ENCODE measurements at regions not wholly inside any gene's neighbourhood (a gene's known extent, or its start where the extent isn't known, plus 50 kb on each side); places are given as distances from the start of the nearest gene placed in this dataset.

DNA sequence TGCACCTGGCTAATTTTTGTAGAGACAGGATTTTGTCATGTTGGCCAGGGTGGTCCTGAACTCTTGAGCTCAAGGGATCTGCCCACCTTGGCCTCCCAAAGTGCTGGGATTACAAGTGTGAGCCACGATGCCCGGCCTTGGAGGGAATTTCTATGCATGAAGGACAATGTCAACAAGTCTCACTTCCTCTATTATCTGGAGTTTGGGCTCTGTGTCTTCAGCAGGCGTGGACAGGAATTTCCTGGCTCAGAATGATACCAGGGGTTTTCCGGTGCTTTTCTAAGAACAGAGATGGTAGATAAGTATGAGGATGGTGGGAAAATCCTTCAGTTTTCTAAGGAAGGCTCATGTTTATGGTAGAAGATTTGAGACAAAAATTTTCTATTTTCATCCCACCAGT lies 75.0 kb upstream of the CCDC60 start:
- no peak for DNase-seq
- Mint-ChIP-seq H3K4me3 (no peak overlapping the region), H3K4me1 (no peaks in the 10 kb centered on the region), H3K9me3 (peaks cover 0 to 22% (median 10%) of the 10 kb centered on the region in 8 donors), H3K36me3 (no peaks in the 10 kb centered on the region), H3K27ac (no peak overlapping the region), H3K27me3 (peaks cover 0 to 8% of the 10 kb centered on the region in 2 donors)
- ChIA-PET CTCF (ENCODE audit: partially characterized antibody) (no interaction called here), POLR2A (ENCODE audit: partially characterized antibody) (no interaction called here)
- Histone ChIP-seq H3K4me3 (ENCODE audit: low read length in 2 of 2) (no peak overlapping the region), H3K27me3 (ENCODE audit: insufficient read depth, low read length) (no peaks in the 10 kb centered on the region), H3K27ac (ENCODE audit: low read depth, low read length) (no peak overlapping the region), H3K9me3 (ENCODE audit: control insufficient read depth in 1 of 2, low read length in 2 of 2) (no peaks in the 10 kb centered on the region), H3K36me3 (ENCODE audit: insufficient read depth, low read length) (no peaks in the 10 kb centered on the region), H3K4me1 (ENCODE audit: insufficient read depth, low read length) (no peaks in the 10 kb centered on the region)
- intact Hi-C loops (cut with micrococcal nuclease): no loop called here

DNA sequence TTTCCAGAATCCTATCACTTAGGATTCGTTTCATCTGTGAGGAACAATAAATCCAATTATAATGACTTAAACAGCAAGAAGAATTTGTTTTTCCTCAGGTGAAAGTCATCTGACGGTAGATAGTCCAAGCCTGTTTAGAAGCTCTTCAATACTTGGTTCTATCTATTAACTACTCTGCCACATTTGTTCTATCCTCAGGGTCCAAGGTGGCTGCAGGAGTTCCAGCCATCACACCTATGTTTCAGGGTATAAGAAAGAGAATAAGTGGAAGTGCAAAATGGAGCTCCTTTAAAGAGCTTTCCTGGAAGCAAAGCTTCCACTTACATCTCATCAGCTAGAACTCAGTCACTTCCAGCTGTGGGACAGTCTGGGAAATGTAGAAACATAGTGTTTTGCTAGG lies 72.1 kb upstream of the CCDC60 start:
- ChIA-PET POLR2A (ENCODE audit: partially characterized antibody) (no interaction called here), CTCF (ENCODE audit: partially characterized antibody) (no interaction called here)
- Histone ChIP-seq H3K9me3 (ENCODE audit: control insufficient read depth in 1 of 2, low read length in 2 of 2) (no peaks in the 10 kb centered on the region), H3K4me3 (ENCODE audit: low read length in 2 of 2) (no peak overlapping the region), H3K27ac (ENCODE audit: low read depth, low read length) (no peak overlapping the region), H3K4me1 (ENCODE audit: insufficient read depth, low read length) (no peaks in the 10 kb centered on the region), H3K36me3 (ENCODE audit: insufficient read depth, low read length) (no peaks in the 10 kb centered on the region), H3K27me3 (ENCODE audit: insufficient read depth, low read length) (no peaks in the 10 kb centered on the region)
- intact Hi-C loops (cut with micrococcal nuclease): no loop called here
- DNase-seq: no peak
- Mint-ChIP-seq H3K9me3 (peaks cover 0 to 28% (median 12%) of the 10 kb centered on the region in 8 donors), H3K4me3 (no peak overlapping the region), H3K4me1 (no peaks in the 10 kb centered on the region), H3K27me3 (peaks cover 2 to 8% of the 10 kb centered on the region in 2 donors), H3K27ac (no peak overlapping the region), H3K36me3 (no peaks in the 10 kb centered on the region)

DNA sequence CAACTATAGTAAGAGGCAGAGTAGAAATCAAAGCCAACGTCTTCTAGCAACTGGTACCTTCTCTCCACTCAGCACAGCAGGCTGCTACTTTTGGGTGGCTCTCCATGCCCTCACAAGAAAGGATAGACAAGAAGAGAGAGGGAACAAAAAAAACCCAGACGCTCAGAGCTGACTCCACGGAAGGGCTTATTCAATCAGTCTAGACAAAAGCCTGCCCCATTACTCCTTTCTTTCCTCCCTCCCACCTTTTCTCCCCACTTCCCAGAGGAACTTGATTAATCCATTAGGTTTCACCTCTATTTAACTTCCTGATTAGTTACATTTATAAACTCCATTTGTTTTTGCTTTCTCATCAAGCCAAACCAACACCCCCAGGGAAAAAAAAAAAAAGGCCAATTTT lies 71.1 kb upstream of the CCDC60 start:
- intact Hi-C loops (cut with micrococcal nuclease): no loop called here
- Histone ChIP-seq H3K9me3 (ENCODE audit: control insufficient read depth in 1 of 2, low read length in 2 of 2) (no peaks in the 10 kb centered on the region), H3K4me1 (ENCODE audit: insufficient read depth, low read length) (no peaks in the 10 kb centered on the region), H3K4me3 (ENCODE audit: low read length in 2 of 2) (no peak overlapping the region), H3K36me3 (ENCODE audit: insufficient read depth, low read length) (no peaks in the 10 kb centered on the region), H3K27ac (ENCODE audit: low read depth, low read length) (no peak overlapping the region), H3K27me3 (ENCODE audit: insufficient read depth, low read length) (no peaks in the 10 kb centered on the region)
- POLR2A ChIA-PET (ENCODE audit: partially characterized antibody): interaction anchor here (0.5 kb wide), 1 partner anchor 34 kb away, joined by 3 read pairs; no protein-coding TSS in a partner anchor
- Mint-ChIP-seq H3K27ac (no peak overlapping the region), H3K4me1 (peaks cover 0 to 1% (median 0%) of the 10 kb centered on the region in 4 donors), H3K27me3 (peaks cover 3 to 8% of the 10 kb centered on the region in 2 donors), H3K36me3 (no peaks in the 10 kb centered on the region), H3K4me3 (no peak overlapping the region), H3K9me3 (peaks cover 3 to 31% (median 14%) of the 10 kb centered on the region in 8 donors)
- CTCF ChIA-PET (ENCODE audit: partially characterized antibody): no interaction called here
- no peak for DNase-seq

DNA sequence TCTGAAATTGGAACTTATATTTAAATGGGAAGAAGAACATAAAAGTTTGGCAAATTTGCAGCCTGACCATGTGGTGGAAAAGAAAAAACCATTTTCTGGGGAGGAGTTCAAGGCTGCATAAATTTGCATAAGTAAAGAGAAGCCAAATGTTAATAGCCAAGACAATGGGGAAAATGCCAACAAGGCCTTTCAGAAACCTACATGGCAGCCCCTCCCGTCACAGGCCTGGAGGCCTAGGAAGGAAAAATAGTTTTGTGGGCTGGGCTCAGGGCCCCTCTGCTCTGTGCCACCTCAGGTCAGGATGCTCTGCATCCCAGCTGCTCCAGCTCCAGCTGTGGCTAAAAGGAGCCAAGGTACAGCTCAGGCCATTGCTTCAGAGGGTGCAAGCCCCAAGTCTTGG lies 67.6 kb upstream of the CCDC60 start:
- no peaks in the 10 kb centered on the region for H3K9me3 ChIP-seq (ENCODE audit: control insufficient read depth in 1 of 2, low read length in 2 of 2)
- peaks cover 3 to 7% of the 10 kb centered on the region in 2 donors for H3K27me3 Mint-ChIP-seq
- H3K27ac ChIP-seq (ENCODE audit: low read depth, low read length): no peak overlapping the region
- H3K36me3 ChIP-seq (ENCODE audit: insufficient read depth, low read length): no peaks in the 10 kb centered on the region
- no peaks in the 10 kb centered on the region for H3K4me1 ChIP-seq (ENCODE audit: insufficient read depth, low read length)
- peaks cover 0 to 3% of the 10 kb centered on the region in 2 donors for H3K36me3 Mint-ChIP-seq
- no peak overlapping the region for H3K4me3 ChIP-seq (ENCODE audit: low read length in 2 of 2)
- H3K27ac Mint-ChIP-seq: no peak overlapping the region
- peaks cover 7 to 41% (median 20%) of the 10 kb centered on the region in 8 donors for H3K9me3 Mint-ChIP-seq
- CTCF ChIA-PET (ENCODE audit: partially characterized antibody): no interaction called here
- POLR2A ChIA-PET (ENCODE audit: partially characterized antibody): no interaction called here
- peaks cover 0 to 1% (median 0%) of the 10 kb centered on the region in 4 donors for H3K4me1 Mint-ChIP-seq
- H3K4me3 Mint-ChIP-seq: no peak overlapping the region
- no peaks in the 10 kb centered on the region for H3K27me3 ChIP-seq (ENCODE audit: insufficient read depth, low read length)
- no peak for DNase-seq
- intact Hi-C loops (cut with micrococcal nuclease): no loop called here

DNA sequence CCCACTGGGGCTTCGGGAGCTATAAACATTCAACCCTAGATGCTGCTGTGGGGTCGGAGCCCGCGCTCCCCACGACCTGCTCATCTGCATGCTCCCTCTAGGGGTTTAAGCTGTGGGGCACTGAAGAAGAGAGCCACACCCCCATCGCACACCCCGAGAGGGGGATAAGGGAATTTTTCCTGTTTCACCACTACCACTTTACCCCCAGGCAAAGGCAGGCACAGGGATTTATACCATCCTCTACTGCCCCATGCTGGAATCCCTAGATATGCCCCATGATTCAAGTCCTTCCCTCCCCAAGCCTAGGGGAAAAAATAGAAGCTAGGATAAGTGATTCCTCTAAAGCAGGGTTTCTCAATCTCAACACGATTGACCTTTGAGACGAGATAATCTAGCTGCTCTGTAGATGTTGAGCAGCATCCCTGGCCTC lies 59.9 kb upstream of the CCDC60 start:
- H3K4me1 ChIP-seq (ENCODE audit: insufficient read depth, low read length): no peaks in the 10 kb centered on the region
- peaks cover 3 to 12% (median 8%) of the 10 kb centered on the region in 8 donors for H3K9me3 Mint-ChIP-seq
- H3K27me3 Mint-ChIP-seq: peaks cover 0 to 7% of the 10 kb centered on the region in 2 donors
- ChIA-PET POLR2A (ENCODE audit: partially characterized antibody) (no interaction called here), CTCF (ENCODE audit: partially characterized antibody) (no interaction called here)
- no peak overlapping the region for H3K4me3 ChIP-seq (ENCODE audit: low read length in 2 of 2)
- DNase-seq: no peak
- H3K4me3 Mint-ChIP-seq: no peak overlapping the region
- H3K27ac Mint-ChIP-seq: no peak overlapping the region
- H3K27me3 ChIP-seq (ENCODE audit: insufficient read depth, low read length): no peaks in the 10 kb centered on the region
- no peaks in the 10 kb centered on the region for H3K36me3 ChIP-seq (ENCODE audit: insufficient read depth, low read length)
- H3K4me1 Mint-ChIP-seq: no peaks in the 10 kb centered on the region
- intact Hi-C loops (cut with micrococcal nuclease): no loop called here
- H3K9me3 ChIP-seq (ENCODE audit: control insufficient read depth in 1 of 2, low read length in 2 of 2): no peaks in the 10 kb centered on the region
- no peaks in the 10 kb centered on the region for H3K36me3 Mint-ChIP-seq
- H3K27ac ChIP-seq (ENCODE audit: low read depth, low read length): no peak overlapping the region

DNA sequence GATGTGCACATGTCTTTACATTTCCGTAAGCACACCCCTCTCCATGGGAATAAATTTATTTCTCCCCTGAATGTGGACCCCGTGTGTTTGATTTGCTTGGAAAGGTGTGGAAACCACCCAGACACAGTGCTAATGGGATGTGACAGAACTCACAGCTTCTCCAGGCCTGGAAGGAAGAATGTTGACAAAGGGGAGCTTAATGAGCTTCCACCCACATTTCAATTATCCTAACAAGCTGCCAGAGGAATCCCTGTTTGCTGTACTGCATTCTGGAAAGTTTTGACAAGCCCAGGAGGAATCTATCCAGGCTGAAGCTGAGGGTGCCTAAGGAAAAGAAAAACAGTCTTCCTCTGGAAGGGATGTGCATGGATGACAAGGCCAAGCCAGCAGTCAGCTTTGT lies 51.2 kb upstream of the CCDC60 start:
- no peaks in the 10 kb centered on the region for H3K27me3 ChIP-seq (ENCODE audit: insufficient read depth, low read length)
- H3K36me3 ChIP-seq (ENCODE audit: insufficient read depth, low read length): no peaks in the 10 kb centered on the region
- ChIA-PET POLR2A (ENCODE audit: partially characterized antibody) (no interaction called here), CTCF (ENCODE audit: partially characterized antibody) (no interaction called here)
- no peak overlapping the region for H3K4me3 ChIP-seq (ENCODE audit: low read length in 2 of 2)
- H3K36me3 Mint-ChIP-seq: no peaks in the 10 kb centered on the region
- H3K9me3 Mint-ChIP-seq: peaks cover 0 to 3% (median 0%) of the 10 kb centered on the region in 8 donors
- no peaks in the 10 kb centered on the region for H3K4me1 ChIP-seq (ENCODE audit: insufficient read depth, low read length)
- no peak overlapping the region for H3K27ac ChIP-seq (ENCODE audit: low read depth, low read length)
- H3K9me3 ChIP-seq (ENCODE audit: control insufficient read depth in 1 of 2, low read length in 2 of 2): no peaks in the 10 kb centered on the region
- H3K27me3 Mint-ChIP-seq: peaks cover 2 to 3% of the 10 kb centered on the region in 2 donors
- no peaks in the 10 kb centered on the region for H3K4me1 Mint-ChIP-seq
- H3K27ac Mint-ChIP-seq: no peak overlapping the region
- intact Hi-C loops (cut with micrococcal nuclease): no loop called here
- no peak for DNase-seq
- H3K4me3 Mint-ChIP-seq: no peak overlapping the region

All from CD4-positive, alpha-beta memory T cell (primary cell).